Fibroblast of lung (primary cell): ENCODE measurements at regions not wholly inside any gene's neighbourhood (a gene's known extent, or its start where the extent isn't known, plus 50 kb on each side); places are given as distances from the start of the nearest gene placed in this dataset.

Experiments used
- DNase-seq, 2 donors: peaks; one replicate each; pipeline versions ENCODE4 v3.0.0 to v3.0.0-alpha.2; 2010; ENCODE audit warnings: low read depth in 2 of 2
- H2AFZ ChIP-seq: 2 replicates; pipeline ENCODE4 v1.5.1; 2012; ENCODE audit warnings: low read length, control low read depth, inconsistent platforms
- H3K27ac ChIP-seq: 2 replicates; pipeline ENCODE4 v1.5.1; 2011; ENCODE audit warnings: low read length, control low read depth; ENCODE audit not compliant: insufficient read depth
- H3K27me3 ChIP-seq: 2 replicates; pipeline ENCODE4 v1.5.1; 2011; ENCODE audit warnings: mild to moderate bottlenecking, low read length; ENCODE audit not compliant: control insufficient read depth, insufficient read depth
- H3K36me3 ChIP-seq: 2 replicates; pipeline ENCODE4 v1.5.1; 2011; ENCODE audit warnings: low read length; ENCODE audit not compliant: control insufficient read depth, insufficient read depth
- H3K4me1 ChIP-seq: 2 replicates; pipeline ENCODE4 v1.5.1; 2011; ENCODE audit warnings: low read length; ENCODE audit not compliant: control insufficient read depth, insufficient read depth; ENCODE audit errors: extremely low read depth
- H3K4me2 ChIP-seq: 2 replicates; pipeline ENCODE4 v1.5.1; 2011; ENCODE audit warnings: low read length, control low read depth; ENCODE audit not compliant: insufficient read depth; ENCODE audit errors: extremely low read depth
- H3K4me3 ChIP-seq, 4 experiments: fragments of 200-600 bp in 1 of 4; sonication (generic) in 1 of 4; replicated peaks in 1 of 4; 2 replicates each; pipeline ENCODE4 v1.5.1; 2011 to 2016; ENCODE audit warnings: low read length in 4 of 4, low read depth in 3 of 4, mild to moderate bottlenecking in 3 of 4, control low read depth in 2 of 4, inconsistent platforms in 1 of 4, mixed read lengths in 1 of 4; ENCODE audit not compliant: insufficient read depth in 1 of 4; ENCODE audit errors: control extremely low read depth in 1 of 4
- H3K79me2 ChIP-seq: 2 replicates; pipeline ENCODE4 v1.5.1; 2012; ENCODE audit warnings: mild to moderate bottlenecking, low read length, inconsistent platforms; ENCODE audit not compliant: control insufficient read depth, insufficient read depth
- H3K9ac ChIP-seq: 2 replicates; pipeline ENCODE4 v1.5.1; 2011; ENCODE audit warnings: mild to moderate bottlenecking, low read length, control low read depth; ENCODE audit not compliant: insufficient read depth
- H3K9me3 ChIP-seq: 2 replicates; pipeline ENCODE4 v1.5.1; 2012; ENCODE audit warnings: low read depth, low read length; ENCODE audit not compliant: control insufficient read depth, insufficient read depth
- H4K20me1 ChIP-seq: 2 replicates; pipeline ENCODE4 v1.5.1; 2011; ENCODE audit warnings: low read length; ENCODE audit not compliant: control insufficient read depth, insufficient read depth; ENCODE audit errors: extremely low read depth
- CTCF ChIP-seq, 2 donors: IDR thresholded peaks in 1 of 2; conservative IDR thresholded peaks in 1 of 2; 1 replicate in 1 of 2; 2 replicates in 1 of 2; pipeline ENCODE4 v1.5.1; 2011 to 2012; ENCODE audit warnings: low read length in 2 of 2, control low read depth in 1 of 2, inconsistent platforms in 1 of 2, low read depth in 1 of 2, mild to moderate bottlenecking in 1 of 2
- EZH2 ChIP-seq: IDR thresholded peaks from 2 replicates; pipeline ENCODE4 v1.5.1; 2012; ENCODE audit warnings: low read length, control low read depth, mild to moderate bottlenecking; ENCODE audit errors: missing control alignments

DNA sequence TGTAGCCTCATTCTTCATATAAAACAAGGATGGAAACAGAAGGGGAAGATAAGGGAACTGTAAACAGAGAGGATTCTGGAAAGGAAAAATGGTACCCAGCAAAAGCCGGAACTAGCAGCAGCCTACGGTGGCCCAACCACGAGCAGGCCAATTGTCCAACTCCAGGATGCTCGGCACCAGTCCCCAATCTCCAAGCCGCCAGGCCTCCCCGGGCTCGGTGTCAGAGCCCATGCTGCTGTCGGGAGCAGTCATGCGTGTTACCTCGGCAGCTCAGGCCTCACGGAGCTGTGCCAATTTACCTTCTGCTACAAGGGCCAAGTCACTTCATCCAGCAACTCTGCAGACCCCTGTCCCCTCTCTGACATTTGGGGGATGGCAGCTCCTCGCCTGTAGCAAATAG lies 130.8 kb downstream of the ZBTB18 start:
- Histone ChIP-seq H3K4me1 (no peaks in the 10 kb centered on the region), H3K9ac (no peak overlapping the region), H3K79me2 (no peaks in the 10 kb centered on the region), H2AFZ (no peak overlapping the region), H3K36me3 (no peaks in the 10 kb centered on the region), H4K20me1 (no peaks in the 10 kb centered on the region), H3K27ac (no peak overlapping the region), H3K4me3 (no peak overlapping the region), H3K27me3 (no peaks in the 10 kb centered on the region), H3K4me2 (no peak overlapping the region), H3K9me3 (no peaks in the 10 kb centered on the region)
- DNase-seq, result no peak
- TF ChIP-seq EZH2, result no peak
- TF ChIP-seq CTCF (conservative IDR thresholded peaks at IDR 0.05 in 1 of 2, IDR thresholded peaks at IDR 0.05 in 1 of 2; ENCODE audit: low read depth in 1 of 2, low read length in 2 of 2), result no peak

GRCh38 chr1:244183037-244183436 lies 132.0 kb downstream of the ZBTB18 start:
- no peak for DNase-seq
- Histone ChIP-seq H3K4me2 (no peak overlapping the region), H3K9ac (no peak overlapping the region), H3K9me3 (no peaks in the 10 kb centered on the region), H3K4me1 (no peaks in the 10 kb centered on the region), H2AFZ (no peak overlapping the region), H3K27me3 (no peaks in the 10 kb centered on the region), H3K27ac (no peak overlapping the region), H3K36me3 (no peaks in the 10 kb centered on the region), H3K4me3 (no peak overlapping the region), H4K20me1 (no peaks in the 10 kb centered on the region), H3K79me2 (no peaks in the 10 kb centered on the region)
- TF ChIP-seq CTCF (conservative IDR thresholded peaks at IDR 0.05 in 1 of 2, IDR thresholded peaks at IDR 0.05 in 1 of 2; ENCODE audit: low read depth in 1 of 2, low read length in 2 of 2), result no peak
- no peak for TF ChIP-seq EZH2

DNA sequence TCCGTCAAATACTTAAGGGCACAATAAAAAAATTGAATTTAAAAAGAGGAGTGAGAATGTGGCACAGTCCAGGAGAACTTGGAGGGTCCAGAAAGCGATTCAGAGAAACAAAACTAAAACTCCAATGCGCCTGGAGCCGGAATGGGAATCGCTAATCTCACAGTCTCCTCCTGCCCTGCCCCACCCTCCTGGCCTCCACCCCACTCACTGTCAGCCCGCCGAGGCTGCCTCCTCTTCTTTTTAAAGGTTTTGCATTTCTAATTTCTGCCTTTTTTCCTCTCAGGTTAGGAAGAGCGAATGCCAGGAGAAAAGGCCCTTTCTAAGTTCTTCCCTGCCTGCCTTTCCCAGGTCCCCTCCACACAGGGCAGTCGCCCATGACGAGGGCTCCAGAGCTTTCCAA lies 135.3 kb downstream of the ZBTB18 start:
- Histone ChIP-seq H3K36me3 (no peaks in the 10 kb centered on the region), H3K27me3 (peaks cover 2% of the 10 kb centered on the region), H3K27ac (no peak overlapping the region), H3K9me3 (no peaks in the 10 kb centered on the region), H3K4me1 (no peaks in the 10 kb centered on the region), H3K79me2 (no peaks in the 10 kb centered on the region), H3K4me3 (no peak overlapping the region), H3K4me2 (no peak overlapping the region), H4K20me1 (no peaks in the 10 kb centered on the region), H2AFZ (no peak overlapping the region), H3K9ac (no peak overlapping the region)
- TF ChIP-seq EZH2 (no peak), CTCF (conservative IDR thresholded peaks at IDR 0.05 in 1 of 2, IDR thresholded peaks at IDR 0.05 in 1 of 2; ENCODE audit: low read depth in 1 of 2, low read length in 2 of 2) (no peak)
- DNase-seq, result no peak
